ENCODE measurements at regions not wholly inside any gene's neighbourhood (a gene's known extent, or its start where the extent isn't known, plus 50 kb on each side); places are given as distances from the start of the nearest gene placed in this dataset.

GRCh38 chr13:31057403-31058033 lies 104.2 kb downstream of the HSPH1 start:
- no peak for TF ChIP-seq CTCF (IDR thresholded peaks at IDR 0.05; ENCODE audit: insufficient read depth, low read depth, low read length)
- TF ChIP-seq EZH2 (IDR thresholded peaks at IDR 0.05; ENCODE audit: insufficient read depth, low read length), result no peak

All from astrocyte (in vitro differentiated cells and primary cell).